ENCODE measurements at regions not wholly inside any gene's neighbourhood (a gene's known extent, or its start where the extent isn't known, plus 50 kb on each side); places are given as distances from the start of the nearest gene placed in this dataset.

DNA sequence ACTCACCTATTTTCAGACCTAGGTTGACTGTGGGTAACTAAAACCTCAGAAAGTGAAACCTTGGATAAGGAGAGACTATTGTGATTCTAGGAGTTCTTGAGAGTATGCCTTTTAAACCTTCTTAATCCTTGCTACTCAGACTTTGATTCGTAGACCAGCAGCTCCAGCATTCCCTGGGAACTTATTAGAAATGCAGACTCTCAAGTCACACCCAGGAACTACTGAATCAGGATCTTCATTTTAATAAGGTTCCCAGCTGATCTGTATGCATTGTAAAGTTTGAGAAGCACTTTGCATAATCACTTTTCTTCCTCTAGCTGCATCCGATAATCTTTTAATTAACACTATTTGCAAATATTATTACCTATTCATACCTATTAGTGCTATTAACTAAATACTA, 480.3 kb upstream of the KCNMB2 start:
- Mint-ChIP-seq H3K4me1 (ENCODE audit: insufficient read depth, unreplicated experiment) (no peaks in the 10 kb centered on the region), H3K9me3 (ENCODE audit: unreplicated experiment) (no peaks in the 10 kb centered on the region), H3K4me3 (ENCODE audit: unreplicated experiment) (no peak overlapping the region), H3K27ac (ENCODE audit: low read depth, unreplicated experiment) (no peak overlapping the region), H3K27me3 (ENCODE audit: insufficient read depth, unreplicated experiment) (no peaks in the 10 kb centered on the region), H3K36me3 (ENCODE audit: insufficient read depth, unreplicated experiment) (no peaks in the 10 kb centered on the region)
- TF ChIP-seq, protein P1, sequence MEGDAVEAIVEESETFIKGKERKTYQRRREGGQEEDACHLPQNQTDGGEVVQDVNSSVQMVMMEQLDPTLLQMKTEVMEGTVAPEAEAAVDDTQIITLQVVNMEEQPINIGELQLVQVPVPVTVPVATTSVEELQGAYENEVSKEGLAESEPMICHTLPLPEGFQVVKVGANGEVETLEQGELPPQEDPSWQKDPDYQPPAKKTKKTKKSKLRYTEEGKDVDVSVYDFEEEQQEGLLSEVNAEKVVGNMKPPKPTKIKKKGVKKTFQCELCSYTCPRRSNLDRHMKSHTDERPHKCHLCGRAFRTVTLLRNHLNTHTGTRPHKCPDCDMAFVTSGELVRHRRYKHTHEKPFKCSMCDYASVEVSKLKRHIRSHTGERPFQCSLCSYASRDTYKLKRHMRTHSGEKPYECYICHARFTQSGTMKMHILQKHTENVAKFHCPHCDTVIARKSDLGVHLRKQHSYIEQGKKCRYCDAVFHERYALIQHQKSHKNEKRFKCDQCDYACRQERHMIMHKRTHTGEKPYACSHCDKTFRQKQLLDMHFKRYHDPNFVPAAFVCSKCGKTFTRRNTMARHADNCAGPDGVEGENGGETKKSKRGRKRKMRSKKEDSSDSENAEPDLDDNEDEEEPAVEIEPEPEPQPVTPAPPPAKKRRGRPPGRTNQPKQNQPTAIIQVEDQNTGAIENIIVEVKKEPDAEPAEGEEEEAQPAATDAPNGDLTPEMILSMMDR (IDR thresholded peaks at IDR 0.05; ENCODE audit: unreplicated experiment), result no peak
- ChIA-PET POLR2A (no interaction called here), CTCF (no interaction called here)
- intact Hi-C loops (cut with micrococcal nuclease), result no loop called here
- DNase-seq (ENCODE audit: unreplicated experiment), result no peak
- BruUV-seq (replicated peaks), result no TSS peak

DNA sequence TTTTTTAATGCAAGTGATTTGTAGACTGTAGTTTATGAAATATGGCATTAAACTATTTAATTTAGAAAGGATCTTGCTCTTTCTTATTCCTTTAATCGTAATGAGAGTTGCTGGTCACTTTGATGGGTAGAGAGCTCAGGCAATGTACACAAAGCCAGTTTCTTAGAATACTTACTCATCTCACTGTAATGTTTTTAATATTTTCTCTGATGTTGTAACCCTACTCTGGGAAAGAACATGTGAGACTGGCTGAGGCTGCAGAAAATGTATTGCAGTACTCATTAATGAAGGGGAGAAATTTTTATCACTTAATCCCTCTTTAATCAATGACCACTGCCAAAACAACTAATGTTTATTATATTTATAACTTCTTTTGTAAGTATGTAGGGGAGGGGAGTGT, 479.4 kb upstream of the KCNMB2 start:
- Mint-ChIP-seq H3K9me3 (ENCODE audit: unreplicated experiment) (no peaks in the 10 kb centered on the region), H3K4me1 (ENCODE audit: insufficient read depth, unreplicated experiment) (no peaks in the 10 kb centered on the region), H3K36me3 (ENCODE audit: insufficient read depth, unreplicated experiment) (no peaks in the 10 kb centered on the region), H3K27me3 (ENCODE audit: insufficient read depth, unreplicated experiment) (no peaks in the 10 kb centered on the region), H3K27ac (ENCODE audit: low read depth, unreplicated experiment) (no peak overlapping the region), H3K4me3 (ENCODE audit: unreplicated experiment) (no peak overlapping the region)
- POLR2A ChIA-PET, result interaction anchor here (1.0 kb wide), 2 partner anchors 18 to 23 kb away, joined by 3 read pairs; no protein-coding TSS in a partner anchor
- CTCF ChIA-PET, result no interaction called here
- no TSS peak for BruUV-seq (replicated peaks)
- TF ChIP-seq, protein P1 (IDR thresholded peaks at IDR 0.05; ENCODE audit: unreplicated experiment), result no peak
- intact Hi-C loops (cut with micrococcal nuclease), result no loop called here
- DNase-seq (ENCODE audit: unreplicated experiment), result no peak

DNA sequence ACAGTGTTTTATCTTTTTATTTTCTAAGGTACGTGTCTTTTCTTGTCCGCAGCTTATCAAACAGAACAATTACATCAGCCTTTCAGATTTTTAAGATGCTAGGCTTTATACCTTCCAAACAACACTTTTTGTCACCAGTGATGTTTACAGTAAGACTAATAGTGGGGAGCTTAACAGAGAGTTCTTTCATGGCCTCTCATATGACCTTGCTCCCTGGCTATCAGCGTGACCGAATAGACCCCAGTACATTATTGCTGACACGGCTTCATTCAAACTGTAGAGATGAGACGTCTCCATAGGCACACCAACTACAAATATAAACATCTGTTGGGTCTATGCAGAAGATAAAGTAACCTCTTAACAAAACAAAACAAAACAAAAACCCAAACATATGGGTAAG, 477.6 kb upstream of the KCNMB2 start:
- Mint-ChIP-seq H3K4me3 (ENCODE audit: unreplicated experiment) (no peak overlapping the region), H3K36me3 (ENCODE audit: insufficient read depth, unreplicated experiment) (no peaks in the 10 kb centered on the region), H3K4me1 (ENCODE audit: insufficient read depth, unreplicated experiment) (no peaks in the 10 kb centered on the region), H3K9me3 (ENCODE audit: unreplicated experiment) (no peaks in the 10 kb centered on the region), H3K27me3 (ENCODE audit: insufficient read depth, unreplicated experiment) (no peaks in the 10 kb centered on the region), H3K27ac (ENCODE audit: low read depth, unreplicated experiment) (no peak overlapping the region)
- no TSS peak for BruUV-seq (replicated peaks)
- TF ChIP-seq, protein P1 (IDR thresholded peaks at IDR 0.05; ENCODE audit: unreplicated experiment), result no peak
- intact Hi-C loops (cut with micrococcal nuclease), result no loop called here
- ChIA-PET CTCF (interaction anchor here (0.6 kb wide), 1 partner anchor 467 kb away, joined by 3 read pairs; no protein-coding TSS in a partner anchor), POLR2A (no interaction called here)
- no peak for DNase-seq (ENCODE audit: unreplicated experiment)

DNA sequence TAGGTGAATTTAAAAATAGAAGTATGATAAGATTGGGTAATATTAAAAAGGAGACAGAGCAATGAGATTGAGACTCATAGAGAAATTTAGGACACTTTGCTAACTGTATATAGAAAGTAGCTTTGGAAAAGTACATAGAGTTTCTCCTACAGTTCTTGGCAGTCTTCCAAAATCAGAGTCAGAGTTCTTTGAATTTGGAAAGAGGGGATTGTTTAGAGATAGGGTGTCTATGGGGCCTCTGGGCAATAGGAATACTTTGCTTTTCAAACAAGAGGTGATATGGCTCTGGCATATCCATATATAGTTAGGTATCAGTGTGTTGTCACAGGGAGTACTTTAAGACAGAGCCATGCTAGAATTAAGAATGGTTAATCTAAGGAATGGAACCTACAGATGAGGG, 477.1 kb upstream of the KCNMB2 start:
- BruUV-seq (replicated peaks), result no TSS peak
- no peaks in the 10 kb centered on the region for H3K36me3 Mint-ChIP-seq (ENCODE audit: insufficient read depth, unreplicated experiment)
- H3K27me3 Mint-ChIP-seq (ENCODE audit: insufficient read depth, unreplicated experiment), result no peaks in the 10 kb centered on the region
- peak; percentile 38 for DNase-seq (ENCODE audit: unreplicated experiment)
- H3K9me3 Mint-ChIP-seq (ENCODE audit: unreplicated experiment), result no peaks in the 10 kb centered on the region
- ChIA-PET POLR2A (interaction anchor here (0.7 kb wide), 1 partner anchor 326 kb away, joined by 3 read pairs; no protein-coding TSS in a partner anchor), CTCF (interaction anchor here (0.6 kb wide), 1 partner anchor 467 kb away, joined by 3 read pairs; no protein-coding TSS in a partner anchor)
- intact Hi-C loops (cut with micrococcal nuclease), result no loop called here
- TF ChIP-seq, protein P1 (IDR thresholded peaks at IDR 0.05; ENCODE audit: unreplicated experiment), result no peak
- no peak overlapping the region for H3K27ac Mint-ChIP-seq (ENCODE audit: low read depth, unreplicated experiment)
- no peaks in the 10 kb centered on the region for H3K4me1 Mint-ChIP-seq (ENCODE audit: insufficient read depth, unreplicated experiment)
- H3K4me3 Mint-ChIP-seq (ENCODE audit: unreplicated experiment), result no peak overlapping the region
